Esophagus muscularis mucosa (tissue), 4 donors: ENCODE measurements at regions not wholly inside any gene's neighbourhood (a gene's known extent, or its start where the extent isn't known, plus 50 kb on each side); places are given as distances from the start of the nearest gene placed in this dataset.

Experiments used
- EP300 ChIP-seq: sonication (generic); formaldehyde crosslinking; IDR thresholded peaks from one replicate; pipeline ENCODE4 v1.6.1; 2017; ENCODE audit warnings: antibody characterized with exemption
- POLR2A ChIP-seq: fragments of 450-650 bp; IDR thresholded peaks from one replicate; pipeline ENCODE4 v1.6.1; 2017; ENCODE audit warnings: antibody characterized with exemption, moderate library complexity, mild to moderate bottlenecking, low read depth
- TF ChIP-seq, protein P1 (sequence below), 3 experiments: fragments of 200-600 bp in 2 of 3; fragments of 450-650 bp in 1 of 3; sonication (generic) in 2 of 3; IDR thresholded peaks; one replicate each; pipeline ENCODE4 v1.5.1; 2017 to 2019; ENCODE audit warnings: antibody characterized with exemption in 3 of 3, mild to moderate bottlenecking in 2 of 3, moderate library complexity in 1 of 3

DNA sequence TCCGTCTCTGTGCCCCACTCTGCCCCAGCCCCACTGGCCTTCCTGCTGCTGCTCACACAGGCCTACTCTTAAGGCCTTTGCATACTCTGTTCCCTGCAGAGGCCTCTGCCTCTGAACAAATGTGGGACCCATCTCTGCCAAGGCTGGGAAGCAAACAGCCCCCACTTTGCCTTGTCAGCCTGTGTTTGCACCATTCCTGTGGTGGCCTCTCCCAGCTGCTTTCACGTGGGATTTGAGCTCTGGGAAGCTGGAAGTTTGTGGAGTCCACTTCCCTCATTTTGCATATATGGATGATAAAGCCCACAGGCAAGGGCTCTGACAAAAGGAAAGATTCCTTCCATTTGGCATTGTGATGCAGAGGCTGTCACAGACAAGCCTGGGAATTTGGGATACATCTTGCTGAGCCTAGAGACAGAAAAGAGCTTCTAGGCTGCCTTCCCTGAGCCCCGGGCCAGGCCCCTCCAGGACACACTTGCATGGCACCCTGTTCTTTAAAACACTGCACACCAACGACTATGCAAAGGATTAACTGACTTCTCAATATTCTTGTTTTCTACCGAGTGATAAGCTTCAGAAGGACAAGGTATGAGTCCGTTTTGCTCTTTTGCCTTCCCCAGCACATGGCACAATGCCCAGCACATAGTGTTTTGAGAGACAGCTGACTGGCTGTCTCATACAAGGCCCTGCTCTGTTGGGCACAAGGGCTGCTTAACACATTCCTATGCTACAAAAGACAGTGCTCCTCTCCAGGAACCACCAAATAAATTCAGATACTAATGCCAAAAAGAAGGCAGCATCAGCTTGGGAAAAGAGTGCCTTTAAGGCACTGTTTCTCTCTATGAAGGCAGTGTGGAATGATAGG, 120.7 kb upstream of the TOPAZ1 start:
- TF ChIP-seq POLR2A (no peak), EP300 (no peak)
- TF ChIP-seq, protein P1, sequence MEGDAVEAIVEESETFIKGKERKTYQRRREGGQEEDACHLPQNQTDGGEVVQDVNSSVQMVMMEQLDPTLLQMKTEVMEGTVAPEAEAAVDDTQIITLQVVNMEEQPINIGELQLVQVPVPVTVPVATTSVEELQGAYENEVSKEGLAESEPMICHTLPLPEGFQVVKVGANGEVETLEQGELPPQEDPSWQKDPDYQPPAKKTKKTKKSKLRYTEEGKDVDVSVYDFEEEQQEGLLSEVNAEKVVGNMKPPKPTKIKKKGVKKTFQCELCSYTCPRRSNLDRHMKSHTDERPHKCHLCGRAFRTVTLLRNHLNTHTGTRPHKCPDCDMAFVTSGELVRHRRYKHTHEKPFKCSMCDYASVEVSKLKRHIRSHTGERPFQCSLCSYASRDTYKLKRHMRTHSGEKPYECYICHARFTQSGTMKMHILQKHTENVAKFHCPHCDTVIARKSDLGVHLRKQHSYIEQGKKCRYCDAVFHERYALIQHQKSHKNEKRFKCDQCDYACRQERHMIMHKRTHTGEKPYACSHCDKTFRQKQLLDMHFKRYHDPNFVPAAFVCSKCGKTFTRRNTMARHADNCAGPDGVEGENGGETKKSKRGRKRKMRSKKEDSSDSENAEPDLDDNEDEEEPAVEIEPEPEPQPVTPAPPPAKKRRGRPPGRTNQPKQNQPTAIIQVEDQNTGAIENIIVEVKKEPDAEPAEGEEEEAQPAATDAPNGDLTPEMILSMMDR (IDR thresholded peaks at IDR 0.05): no peak
